GM23338 (cell line): ENCODE measurements at regions not wholly inside any gene's neighbourhood (a gene's known extent, or its start where the extent isn't known, plus 50 kb on each side); places are given as distances from the start of the nearest gene placed in this dataset.

Experiments used
- ATAC-seq: fragments of 200-7000 bp; cut with Tn5 transposase; 3 replicates; pipeline ENCODE4 v1.9.1; 2020
- DNase-seq: peaks from one replicate; pipeline ENCODE4 v3.0.0-alpha.2; 2015; ENCODE audit warnings: low spot score
- H2AFZ ChIP-seq: fragments of 200-600 bp; sonication (generic); 2 replicates; pipeline ENCODE4 v1.8.0; 2016; ENCODE audit warnings: antibody characterized with exemption, mild to moderate bottlenecking, moderate library complexity
- H3F3A ChIP-seq: fragments of 200-600 bp; sonication (generic); replicated peaks from 2 replicates; pipeline ENCODE4 v1.8.0; 2017; ENCODE audit warnings: antibody characterized with exemption, mixed run types, low read depth
- H3K27ac ChIP-seq: fragments of 200-600 bp; sonication (generic); 2 replicates; pipeline ENCODE4 v1.6.1; 2016; ENCODE audit warnings: low read depth
- H3K27me3 ChIP-seq: fragments of 200-600 bp; sonication (generic); 2 replicates; pipeline ENCODE4 v1.8.0; 2016; ENCODE audit warnings: mild to moderate bottlenecking, mixed run types, moderate library complexity; ENCODE audit not compliant: insufficient read depth
- H3K36me3 ChIP-seq: fragments of 200-600 bp; sonication (generic); 2 replicates; pipeline ENCODE4 v1.8.0; 2016; ENCODE audit warnings: mild to moderate bottlenecking; ENCODE audit not compliant: insufficient read depth
- H3K4me1 ChIP-seq: fragments of 200-600 bp; sonication (generic); 2 replicates; pipeline ENCODE4 v1.8.0; 2016; ENCODE audit warnings: mild to moderate bottlenecking, moderate library complexity; ENCODE audit not compliant: insufficient read depth
- H3K4me2 ChIP-seq: fragments of 200-600 bp; sonication (generic); 2 replicates; pipeline ENCODE4 v1.7.1; 2017; ENCODE audit warnings: mixed run types
- H3K4me3 ChIP-seq: fragments of 200-600 bp; sonication (generic); 2 replicates; pipeline ENCODE4 v1.6.1; 2016; ENCODE audit warnings: mixed run types
- H3K79me2 ChIP-seq: fragments of 200-600 bp; sonication (generic); replicated peaks from 2 replicates; pipeline ENCODE4 v1.8.0; 2017; ENCODE audit warnings: mild to moderate bottlenecking; ENCODE audit not compliant: insufficient read depth
- H3K9me2 ChIP-seq: fragments of 200-600 bp; sonication (generic); 2 replicates; pipeline ENCODE4 v1.8.0; 2017; ENCODE audit not compliant: insufficient read depth
- H4K20me1 ChIP-seq: fragments of 200-600 bp; sonication (generic); replicated peaks from 2 replicates; pipeline ENCODE4 v1.8.0; 2017; ENCODE audit warnings: mild to moderate bottlenecking; ENCODE audit not compliant: insufficient read depth
- H3K27ac Mint-ChIP-seq: 2 replicates; pipeline ENCODE4 v1.8.0; 2020; ENCODE audit warnings: inconsistent platforms, mild to moderate bottlenecking, moderate library complexity, mixed read lengths
- H3K27me3 Mint-ChIP-seq: 3 replicates; pipeline ENCODE4 v1.8.0; 2022; ENCODE audit warnings: low read depth, mild to moderate bottlenecking, moderate library complexity, mixed read lengths, inconsistent platforms; ENCODE audit not compliant: insufficient read depth, poor library complexity
- H3K36me3 Mint-ChIP-seq: 3 replicates; pipeline ENCODE4 v1.8.0; 2021; ENCODE audit warnings: low read depth, mild to moderate bottlenecking, inconsistent platforms, moderate library complexity, mixed read lengths
- H3K4me1 Mint-ChIP-seq: 3 replicates; pipeline ENCODE4 v1.8.0; 2020; ENCODE audit warnings: mild to moderate bottlenecking, inconsistent platforms, mixed read lengths
- H3K4me3 Mint-ChIP-seq: 3 replicates; pipeline ENCODE4 v1.8.0; 2021; ENCODE audit warnings: moderate library complexity, mild to moderate bottlenecking, inconsistent platforms, mixed read lengths
- H3K9me3 Mint-ChIP-seq: 3 replicates; pipeline ENCODE4 v1.8.0; 2020; ENCODE audit warnings: moderate library complexity, mild to moderate bottlenecking, inconsistent platforms, mixed read lengths
- EZH2phosphoT487 ChIP-seq: fragments of 200-600 bp; sonication (generic); IDR thresholded peaks from one replicate; pipeline ENCODE4 v1.8.1; 2018; ENCODE audit warnings: antibody characterized with exemption; ENCODE audit not compliant: unreplicated experiment
- TF ChIP-seq, protein P1 (sequence below), 2 experiments: fragments of 200-600 bp in 1 of 2; sonication (generic) in 1 of 2; conservative IDR thresholded peaks; 2 replicates each; pipeline versions ENCODE4 v1.5.1 to v1.6.1; 2016 to 2017; ENCODE audit warnings: antibody characterized with exemption in 2 of 2, low read depth in 2 of 2, mild to moderate bottlenecking in 2 of 2, moderate library complexity in 1 of 2
- TF ChIP-seq, protein P2 (sequence below): fragments of 250-450 bp; sonication (Bioruptor Pico); IDR thresholded peaks from 2 replicates; pipeline ENCODE4 v1.5.0; 2020; ENCODE audit warnings: mild to moderate bottlenecking, moderate library complexity

DNA sequence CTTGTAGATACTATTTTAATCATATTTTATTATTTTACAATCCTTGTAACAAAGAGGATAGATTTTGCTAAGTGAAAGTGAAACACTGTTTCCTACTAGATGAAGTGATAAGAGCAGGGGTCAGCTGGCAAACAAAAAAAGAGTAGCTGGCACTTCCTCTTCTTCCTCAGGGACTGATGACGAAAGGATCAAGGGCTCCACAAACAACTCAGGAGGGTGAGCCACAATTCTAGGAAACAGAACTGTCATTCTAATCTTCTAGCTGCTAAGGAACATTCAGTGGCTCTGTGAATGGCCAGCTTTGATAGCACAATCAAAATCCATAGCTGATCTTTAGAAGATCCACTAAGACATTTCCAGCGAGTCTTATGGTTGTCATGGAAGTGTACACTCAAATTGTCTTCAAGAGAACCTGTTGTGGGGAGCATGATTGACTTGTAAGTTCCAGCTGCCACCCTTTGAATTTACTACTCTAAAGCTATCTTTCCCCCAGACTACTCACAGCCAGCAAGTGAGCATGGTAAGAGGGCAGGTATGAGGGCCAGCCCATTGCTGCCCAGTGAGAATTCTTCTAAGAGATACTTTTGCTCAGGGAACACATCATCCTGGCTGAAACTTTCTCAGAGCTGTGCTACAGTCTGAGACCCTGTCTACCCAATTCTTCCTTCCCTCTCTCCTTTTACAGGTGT is 275.7 kb upstream of the RASGEF1B start (continued):
- TF ChIP-seq, protein P1, sequence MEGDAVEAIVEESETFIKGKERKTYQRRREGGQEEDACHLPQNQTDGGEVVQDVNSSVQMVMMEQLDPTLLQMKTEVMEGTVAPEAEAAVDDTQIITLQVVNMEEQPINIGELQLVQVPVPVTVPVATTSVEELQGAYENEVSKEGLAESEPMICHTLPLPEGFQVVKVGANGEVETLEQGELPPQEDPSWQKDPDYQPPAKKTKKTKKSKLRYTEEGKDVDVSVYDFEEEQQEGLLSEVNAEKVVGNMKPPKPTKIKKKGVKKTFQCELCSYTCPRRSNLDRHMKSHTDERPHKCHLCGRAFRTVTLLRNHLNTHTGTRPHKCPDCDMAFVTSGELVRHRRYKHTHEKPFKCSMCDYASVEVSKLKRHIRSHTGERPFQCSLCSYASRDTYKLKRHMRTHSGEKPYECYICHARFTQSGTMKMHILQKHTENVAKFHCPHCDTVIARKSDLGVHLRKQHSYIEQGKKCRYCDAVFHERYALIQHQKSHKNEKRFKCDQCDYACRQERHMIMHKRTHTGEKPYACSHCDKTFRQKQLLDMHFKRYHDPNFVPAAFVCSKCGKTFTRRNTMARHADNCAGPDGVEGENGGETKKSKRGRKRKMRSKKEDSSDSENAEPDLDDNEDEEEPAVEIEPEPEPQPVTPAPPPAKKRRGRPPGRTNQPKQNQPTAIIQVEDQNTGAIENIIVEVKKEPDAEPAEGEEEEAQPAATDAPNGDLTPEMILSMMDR (conservative IDR thresholded peaks at IDR 0.05; ENCODE audit: low read depth in 2 of 2): no peak
- TF ChIP-seq, protein P2, sequence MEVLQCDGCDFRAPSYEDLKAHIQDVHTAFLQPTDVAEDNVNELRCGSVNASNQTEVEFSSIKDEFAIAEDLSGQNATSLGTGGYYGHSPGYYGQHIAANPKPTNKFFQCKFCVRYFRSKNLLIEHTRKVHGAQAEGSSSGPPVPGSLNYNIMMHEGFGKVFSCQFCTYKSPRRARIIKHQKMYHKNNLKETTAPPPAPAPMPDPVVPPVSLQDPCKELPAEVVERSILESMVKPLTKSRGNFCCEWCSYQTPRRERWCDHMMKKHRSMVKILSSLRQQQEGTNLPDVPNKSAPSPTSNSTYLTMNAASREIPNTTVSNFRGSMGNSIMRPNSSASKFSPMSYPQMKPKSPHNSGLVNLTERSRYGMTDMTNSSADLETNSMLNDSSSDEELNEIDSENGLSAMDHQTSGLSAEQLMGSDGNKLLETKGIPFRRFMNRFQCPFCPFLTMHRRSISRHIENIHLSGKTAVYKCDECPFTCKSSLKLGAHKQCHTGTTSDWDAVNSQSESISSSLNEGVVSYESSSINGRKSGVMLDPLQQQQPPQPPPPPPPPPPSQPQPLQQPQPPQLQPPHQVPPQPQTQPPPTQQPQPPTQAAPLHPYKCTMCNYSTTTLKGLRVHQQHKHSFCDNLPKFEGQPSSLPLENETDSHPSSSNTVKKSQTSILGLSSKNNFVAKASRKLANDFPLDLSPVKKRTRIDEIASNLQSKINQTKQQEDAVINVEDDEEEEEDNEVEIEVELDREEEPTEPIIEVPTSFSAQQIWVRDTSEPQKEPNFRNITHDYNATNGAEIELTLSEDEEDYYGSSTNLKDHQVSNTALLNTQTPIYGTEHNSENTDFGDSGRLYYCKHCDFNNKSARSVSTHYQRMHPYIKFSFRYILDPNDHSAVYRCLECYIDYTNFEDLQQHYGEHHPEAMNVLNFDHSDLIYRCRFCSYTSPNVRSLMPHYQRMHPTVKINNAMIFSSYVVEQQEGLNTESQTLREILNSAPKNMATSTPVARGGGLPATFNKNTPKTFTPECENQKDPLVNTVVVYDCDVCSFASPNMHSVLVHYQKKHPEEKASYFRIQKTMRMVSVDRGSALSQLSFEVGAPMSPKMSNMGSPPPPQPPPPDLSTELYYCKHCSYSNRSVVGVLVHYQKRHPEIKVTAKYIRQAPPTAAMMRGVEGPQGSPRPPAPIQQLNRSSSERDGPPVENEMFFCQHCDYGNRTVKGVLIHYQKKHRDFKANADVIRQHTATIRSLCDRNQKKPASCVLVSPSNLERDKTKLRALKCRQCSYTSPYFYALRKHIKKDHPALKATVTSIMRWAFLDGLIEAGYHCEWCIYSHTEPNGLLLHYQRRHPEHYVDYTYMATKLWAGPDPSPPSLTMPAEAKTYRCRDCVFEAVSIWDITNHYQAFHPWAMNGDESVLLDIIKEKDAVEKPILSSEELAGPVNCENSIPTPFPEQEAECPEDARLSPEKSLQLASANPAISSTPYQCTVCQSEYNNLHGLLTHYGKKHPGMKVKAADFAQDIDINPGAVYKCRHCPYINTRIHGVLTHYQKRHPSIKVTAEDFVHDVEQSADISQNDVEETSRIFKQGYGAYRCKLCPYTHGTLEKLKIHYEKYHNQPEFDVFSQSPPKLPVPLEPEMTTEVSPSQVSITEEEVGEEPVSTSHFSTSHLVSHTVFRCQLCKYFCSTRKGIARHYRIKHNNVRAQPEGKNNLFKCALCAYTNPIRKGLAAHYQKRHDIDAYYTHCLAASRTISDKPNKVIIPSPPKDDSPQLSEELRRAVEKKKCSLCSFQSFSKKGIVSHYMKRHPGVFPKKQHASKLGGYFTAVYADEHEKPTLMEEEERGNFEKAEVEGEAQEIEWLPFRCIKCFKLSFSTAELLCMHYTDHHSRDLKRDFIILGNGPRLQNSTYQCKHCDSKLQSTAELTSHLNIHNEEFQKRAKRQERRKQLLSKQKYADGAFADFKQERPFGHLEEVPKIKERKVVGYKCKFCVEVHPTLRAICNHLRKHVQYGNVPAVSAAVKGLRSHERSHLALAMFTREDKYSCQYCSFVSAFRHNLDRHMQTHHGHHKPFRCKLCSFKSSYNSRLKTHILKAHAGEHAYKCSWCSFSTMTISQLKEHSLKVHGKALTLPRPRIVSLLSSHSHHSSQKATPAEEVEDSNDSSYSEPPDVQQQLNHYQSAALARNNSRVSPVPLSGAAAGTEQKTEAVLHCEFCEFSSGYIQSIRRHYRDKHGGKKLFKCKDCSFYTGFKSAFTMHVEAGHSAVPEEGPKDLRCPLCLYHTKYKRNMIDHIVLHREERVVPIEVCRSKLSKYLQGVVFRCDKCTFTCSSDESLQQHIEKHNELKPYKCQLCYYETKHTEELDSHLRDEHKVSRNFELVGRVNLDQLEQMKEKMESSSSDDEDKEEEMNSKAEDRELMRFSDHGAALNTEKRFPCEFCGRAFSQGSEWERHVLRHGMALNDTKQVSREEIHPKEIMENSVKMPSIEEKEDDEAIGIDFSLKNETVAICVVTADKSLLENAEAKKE (CRISPR knock-in tag): no peak

DNA sequence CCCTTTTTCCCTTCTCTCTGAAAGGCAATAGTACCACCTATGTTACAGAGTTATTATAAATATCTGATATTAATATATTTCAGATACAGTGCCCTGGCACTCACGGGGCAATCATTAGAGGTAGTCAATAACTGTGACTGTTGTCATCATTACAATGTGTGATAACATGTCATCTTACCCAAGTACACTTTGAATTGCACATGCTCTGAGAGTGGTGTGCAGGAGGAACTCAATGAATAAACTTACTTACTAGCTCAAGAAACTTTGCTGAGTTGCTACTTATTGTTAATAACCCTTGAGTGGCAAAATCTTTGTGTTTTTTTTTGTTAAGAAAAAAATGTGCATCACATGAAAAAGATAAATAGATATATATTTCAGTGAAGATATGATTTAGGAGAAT is 275.1 kb upstream of the RASGEF1B start:
- H3K4me1 Mint-ChIP-seq: peaks cover 11% of the 10 kb centered on the region; the same call in 2 of the 3 replicates
- no peak overlapping the region for H3K27ac ChIP-seq
- H3F3A ChIP-seq: no peaks in the 10 kb centered on the region
- H3K36me3 Mint-ChIP-seq: no peaks in the 10 kb centered on the region
- no peak overlapping the region for H2AFZ ChIP-seq
- no peak for ATAC-seq
- H3K79me2 ChIP-seq: no peaks in the 10 kb centered on the region
- no peaks in the 10 kb centered on the region for H3K4me1 ChIP-seq
- H3K4me3 Mint-ChIP-seq: no peak overlapping the region
- H3K9me2 ChIP-seq: peaks cover 8% of the 10 kb centered on the region; the same call in 1 of the 2 replicates
- no peaks in the 10 kb centered on the region for H3K27me3 ChIP-seq
- no peaks in the 10 kb centered on the region for H3K9me3 Mint-ChIP-seq
- no peak overlapping the region for H3K27ac Mint-ChIP-seq
- H4K20me1 ChIP-seq: no peaks in the 10 kb centered on the region
- H3K4me2 ChIP-seq: no peak overlapping the region
- H3K27me3 Mint-ChIP-seq: peaks cover 5% of the 10 kb centered on the region
- H3K4me3 ChIP-seq: no peak overlapping the region
- H3K36me3 ChIP-seq: no peaks in the 10 kb centered on the region
- DNase-seq: no peak
- TF ChIP-seq, protein P1 (conservative IDR thresholded peaks at IDR 0.05; ENCODE audit: low read depth in 2 of 2): no peak
- TF ChIP-seq, protein P2 (CRISPR knock-in tag): no peak
- no peak for TF ChIP-seq EZH2phosphoT487
